ENCODE measurements at regions not wholly inside any gene's neighbourhood (a gene's known extent, or its start where the extent isn't known, plus 50 kb on each side); places are given as distances from the start of the nearest gene placed in this dataset.

- no peak for TF ChIP-seq CTCF (IDR thresholded peaks at IDR 0.05)
- no peak for TF ChIP-seq EZH2 (IDR thresholded peaks at IDR 0.05)
- no peak for TF ChIP-seq EZH2phosphoT487 (IDR thresholded peaks at IDR 0.05)
These were observed 140.4 kb upstream of the CITED2 start for GRCh38 chr6:139514819-139515218.
